ENCODE measurements at regions not wholly inside any gene's neighbourhood (a gene's known extent, or its start where the extent isn't known, plus 50 kb on each side); places are given as distances from the start of the nearest gene placed in this dataset.

DNA sequence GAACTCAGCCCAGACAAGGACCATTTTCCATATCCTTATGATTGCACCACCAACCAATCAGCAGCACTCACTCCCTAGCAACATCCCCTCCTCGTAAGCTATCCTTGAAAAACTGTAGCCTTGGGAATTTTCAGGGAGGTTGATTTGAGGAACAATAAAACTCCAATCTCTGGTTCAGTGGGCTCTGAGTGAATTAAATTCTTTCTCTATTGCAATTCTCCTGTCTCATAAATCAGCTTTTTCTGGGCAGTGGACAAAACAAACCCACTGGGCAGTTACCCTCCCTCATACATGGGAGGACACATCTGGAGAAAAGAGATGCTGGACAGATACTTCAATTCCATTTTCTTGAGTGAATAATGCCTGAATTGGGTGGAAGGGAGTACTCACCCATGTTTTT lies 115.4 kb upstream of the STXBP5 start:
- TF ChIP-seq FOXK2 (IDR thresholded peaks at IDR 0.05) (no peak), ELF4 (IDR thresholded peaks at IDR 0.05) (no peak), HDGF (IDR thresholded peaks at IDR 0.05; ENCODE audit: borderline replicate concordance) (no peak)
- TF ChIP-seq, protein P1, sequence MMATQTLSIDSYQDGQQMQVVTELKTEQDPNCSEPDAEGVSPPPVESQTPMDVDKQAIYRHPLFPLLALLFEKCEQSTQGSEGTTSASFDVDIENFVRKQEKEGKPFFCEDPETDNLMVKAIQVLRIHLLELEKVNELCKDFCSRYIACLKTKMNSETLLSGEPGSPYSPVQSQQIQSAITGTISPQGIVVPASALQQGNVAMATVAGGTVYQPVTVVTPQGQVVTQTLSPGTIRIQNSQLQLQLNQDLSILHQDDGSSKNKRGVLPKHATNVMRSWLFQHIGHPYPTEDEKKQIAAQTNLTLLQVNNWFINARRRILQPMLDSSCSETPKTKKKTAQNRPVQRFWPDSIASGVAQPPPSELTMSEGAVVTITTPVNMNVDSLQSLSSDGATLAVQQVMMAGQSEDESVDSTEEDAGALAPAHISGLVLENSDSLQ (IDR thresholded peaks at IDR 0.05) = no peak
- CTCF ChIA-PET = no interaction called here
- POLR2A ChIA-PET = no interaction called here
- no peak for DNase-seq (ENCODE audit: extremely low spot score)

DNA sequence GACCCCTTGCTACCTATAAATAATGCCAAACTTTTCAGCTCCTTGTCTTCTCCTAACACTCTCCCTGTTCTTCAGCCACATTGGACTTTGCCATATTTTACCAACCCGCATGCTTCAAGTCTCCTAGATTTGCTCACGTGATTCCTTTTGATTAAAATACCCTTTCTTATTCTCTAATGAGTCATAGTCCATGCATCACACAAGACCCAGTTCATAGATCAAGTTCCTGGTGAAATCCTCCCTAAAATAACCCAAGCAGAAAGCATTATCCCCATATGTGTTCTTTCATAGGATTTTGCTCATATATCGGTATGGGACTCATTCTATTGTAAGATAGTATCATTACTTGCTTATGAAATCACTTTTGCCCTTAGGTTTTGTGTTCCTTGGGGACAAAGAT lies 108.9 kb upstream of the STXBP5 start:
- DNase-seq (ENCODE audit: extremely low spot score) = no peak
- POLR2A ChIA-PET = no interaction called here
- no peak for TF ChIP-seq HDGF (IDR thresholded peaks at IDR 0.05; ENCODE audit: borderline replicate concordance)
- TF ChIP-seq CTBP1 (IDR thresholded peaks at IDR 0.05; ENCODE audit: borderline replicate concordance) = no peak
- no peak for TF ChIP-seq ELF4 (IDR thresholded peaks at IDR 0.05)
- TF ChIP-seq L3MBTL2 (conservative IDR thresholded peaks at IDR 0.05) = no peak
- TF ChIP-seq FOXM1 (IDR thresholded peaks at IDR 0.05; ENCODE audit: borderline replicate concordance) = no peak
- TF ChIP-seq BHLHE40 (IDR thresholded peaks at IDR 0.05; ENCODE audit: borderline replicate concordance) = no peak
- TF ChIP-seq LEF1 (IDR thresholded peaks at IDR 0.05; ENCODE audit: borderline replicate concordance) = no peak
- no peak for TF ChIP-seq SUZ12 (IDR thresholded peaks at IDR 0.05)
- TF ChIP-seq ARNT (IDR thresholded peaks at IDR 0.05) = no peak
- TF ChIP-seq SP1 (IDR thresholded peaks at IDR 0.05) = no peak
- no peak for TF ChIP-seq ZNF384 (IDR thresholded peaks at IDR 0.05)
- no peak for TF ChIP-seq NFRKB (IDR thresholded peaks at IDR 0.05)
- TF ChIP-seq FOXK2 (IDR thresholded peaks at IDR 0.05) = no peak
- TF ChIP-seq TARDBP (IDR thresholded peaks at IDR 0.05) = no peak
- TF ChIP-seq FOXA1 (IDR thresholded peaks at IDR 0.05) = no peak
- TF ChIP-seq, protein P1 (IDR thresholded peaks at IDR 0.05) = no peak
- CTCF ChIA-PET = no interaction called here

DNA sequence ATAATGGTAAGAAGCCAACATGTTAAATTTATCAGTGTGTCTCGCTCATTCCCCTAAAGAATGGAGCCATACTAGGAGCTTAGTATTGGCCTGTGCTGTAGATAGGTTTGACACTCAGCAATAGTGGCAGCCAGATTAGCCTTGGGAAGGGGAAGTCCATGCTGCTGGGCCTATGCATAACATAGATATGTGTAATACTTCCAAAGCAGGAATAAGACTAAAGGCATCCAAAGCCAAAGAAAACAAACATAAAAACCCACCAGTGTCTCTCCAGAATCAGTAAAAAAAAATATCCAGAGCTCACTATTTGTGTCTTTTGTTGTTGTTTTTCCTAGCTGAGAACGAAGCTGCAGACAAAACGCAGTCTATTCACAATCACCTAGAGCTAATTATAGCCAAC lies 104.2 kb upstream of the STXBP5 start:
- POLR2A ChIA-PET = no interaction called here

DNA sequence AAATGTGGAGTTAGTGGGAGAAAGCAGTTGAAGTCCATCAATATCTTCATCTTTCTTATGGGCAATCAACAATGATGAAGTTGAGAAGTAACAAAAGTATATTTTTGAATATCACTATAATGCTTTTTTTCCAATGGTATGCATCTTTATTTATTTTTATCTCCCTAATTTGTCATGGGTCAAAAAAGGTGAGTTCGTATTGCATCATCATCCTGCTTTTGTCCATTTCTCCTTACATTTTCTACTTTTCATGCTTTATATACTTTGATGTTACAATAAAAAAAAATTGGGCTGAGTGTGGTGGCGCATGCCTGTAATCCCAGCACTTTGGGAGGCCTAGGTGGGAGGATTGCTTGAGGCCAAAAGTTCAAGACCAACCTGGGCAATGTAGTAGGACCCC lies 101.2 kb upstream of the STXBP5 start:
- no peak for DNase-seq (ENCODE audit: extremely low spot score)
- ChIA-PET POLR2A (no interaction called here), CTCF (no interaction called here)
- no peak for TF ChIP-seq SUZ12 (IDR thresholded peaks at IDR 0.05)
- TF ChIP-seq L3MBTL2 (conservative IDR thresholded peaks at IDR 0.05) = no peak
- no peak for TF ChIP-seq SP1 (IDR thresholded peaks at IDR 0.05)
- TF ChIP-seq BHLHE40 (IDR thresholded peaks at IDR 0.05; ENCODE audit: borderline replicate concordance) = no peak
- no peak for TF ChIP-seq NFRKB (IDR thresholded peaks at IDR 0.05)
- no peak for TF ChIP-seq FOXA1 (IDR thresholded peaks at IDR 0.05)
- no peak for TF ChIP-seq ARNT (IDR thresholded peaks at IDR 0.05)
- no peak for TF ChIP-seq ZNF384 (IDR thresholded peaks at IDR 0.05)

More for the DNA sequence above, 104.2 kb upstream of the STXBP5 start:
- CTCF ChIA-PET = interaction anchor here (0.6 kb wide), 1 partner anchor 304 kb away, joined by 3 read pairs; no protein-coding TSS in a partner anchor
- DNase-seq (ENCODE audit: extremely low spot score) = no peak
- TF ChIP-seq TARDBP (IDR thresholded peaks at IDR 0.05) (no peak), ELF4 (IDR thresholded peaks at IDR 0.05) (no peak), NFRKB (IDR thresholded peaks at IDR 0.05) (no peak), L3MBTL2 (conservative IDR thresholded peaks at IDR 0.05) (no peak), HDGF (IDR thresholded peaks at IDR 0.05; ENCODE audit: borderline replicate concordance) (no peak), FOXA1 (IDR thresholded peaks at IDR 0.05) (no peak)
- TF ChIP-seq, protein P1 (IDR thresholded peaks at IDR 0.05) = no peak

DNA sequence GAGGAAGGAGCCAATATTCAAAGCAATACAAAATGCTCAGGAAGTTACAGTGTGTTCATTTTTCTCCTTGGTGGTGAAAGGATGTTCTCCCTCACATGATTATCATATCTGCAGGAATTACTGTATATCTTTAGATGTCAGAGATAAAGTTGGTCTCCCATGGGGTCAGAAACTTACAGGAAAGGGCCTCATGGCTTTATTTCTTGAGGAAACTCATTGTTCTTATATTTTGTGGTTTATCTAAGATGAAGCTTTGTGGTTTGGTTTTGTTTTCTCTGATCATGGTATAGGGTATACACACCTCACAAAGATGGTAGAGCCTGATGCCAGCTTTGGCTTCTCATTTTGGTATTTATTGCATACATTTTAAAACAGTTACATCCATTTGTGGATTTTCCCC lies 100.5 kb upstream of the STXBP5 start:
- CTCF ChIA-PET = no interaction called here
- POLR2A ChIA-PET = no interaction called here
- TF ChIP-seq SUZ12 (IDR thresholded peaks at IDR 0.05) = no peak
- TF ChIP-seq BHLHE40 (IDR thresholded peaks at IDR 0.05; ENCODE audit: borderline replicate concordance) = no peak
- TF ChIP-seq HDGF (IDR thresholded peaks at IDR 0.05; ENCODE audit: borderline replicate concordance) = no peak
- no peak for TF ChIP-seq SP1 (IDR thresholded peaks at IDR 0.05)
- no peak for TF ChIP-seq CTBP1 (IDR thresholded peaks at IDR 0.05; ENCODE audit: borderline replicate concordance)
- no peak for TF ChIP-seq NFRKB (IDR thresholded peaks at IDR 0.05)
- TF ChIP-seq, protein P1 (IDR thresholded peaks at IDR 0.05) = no peak
- no peak for TF ChIP-seq FOXA1 (IDR thresholded peaks at IDR 0.05)
- TF ChIP-seq FOXK2 (IDR thresholded peaks at IDR 0.05) = no peak
- no peak for TF ChIP-seq L3MBTL2 (conservative IDR thresholded peaks at IDR 0.05)
- TF ChIP-seq TARDBP (IDR thresholded peaks at IDR 0.05) = no peak
- DNase-seq (ENCODE audit: extremely low spot score) = no peak

DNA sequence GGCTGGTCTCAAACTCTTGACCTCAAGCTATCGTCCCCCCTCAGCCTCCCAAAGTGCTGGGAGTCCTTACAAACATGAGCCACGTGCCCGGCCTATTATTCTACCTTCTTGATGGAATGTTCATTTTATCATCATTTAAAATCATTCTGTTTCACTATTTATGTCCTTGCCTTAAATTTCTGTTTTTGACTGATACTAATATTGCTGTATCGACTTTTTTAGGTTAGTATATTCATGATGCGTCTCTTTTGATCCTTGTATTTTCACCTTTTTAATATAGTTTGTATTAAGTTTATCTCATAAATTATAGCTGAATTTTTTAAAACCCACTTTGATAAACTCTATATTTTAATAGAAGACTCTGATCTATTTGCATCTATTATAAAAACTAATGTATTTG lies 98.4 kb upstream of the STXBP5 start:
- no peak for DNase-seq (ENCODE audit: extremely low spot score)
- POLR2A ChIA-PET = no interaction called here
- TF ChIP-seq SUZ12 (IDR thresholded peaks at IDR 0.05) (no peak), FOXA1 (IDR thresholded peaks at IDR 0.05) (no peak)
- CTCF ChIA-PET = no interaction called here

Measured in HEK293T (cell line).